MM.1S (cell line): ENCODE measurements at regions not wholly inside any gene's neighbourhood (a gene's known extent, or its start where the extent isn't known, plus 50 kb on each side); places are given as distances from the start of the nearest gene placed in this dataset.

Source experiments
- DNase-seq: peaks from one replicate; pipeline ENCODE4 v3.0.0-alpha.2; 2015
- H2AFZ ChIP-seq: fragments of 300-600 bp; sonication (generic); 2 replicates; pipeline ENCODE4 v1.6.0; 2016; ENCODE audit warnings: antibody characterized with exemption, low read length
- H3F3A ChIP-seq: fragments of 300-600 bp; sonication (generic); 2 replicates; pipeline ENCODE4 v1.6.1; 2016; ENCODE audit warnings: mild to moderate bottlenecking, antibody characterized with exemption, low read length, moderate library complexity, mixed read lengths; ENCODE audit not compliant: insufficient read depth
- H3K27ac ChIP-seq: fragments of 300-600 bp; sonication (generic); 2 replicates; pipeline ENCODE4 v1.5.1; 2016; ENCODE audit warnings: mild to moderate bottlenecking, low read length
- H3K27me3 ChIP-seq: fragments of 300-600 bp; sonication (generic); replicated peaks from 2 replicates; pipeline ENCODE4 v1.6.0; 2016; ENCODE audit warnings: low read length; ENCODE audit not compliant: insufficient read depth
- H3K36me3 ChIP-seq: fragments of 300-600 bp; sonication (generic); replicated peaks from 2 replicates; pipeline ENCODE4 v1.6.1; 2016; ENCODE audit warnings: mild to moderate bottlenecking, low read length, mixed read lengths; ENCODE audit not compliant: insufficient read depth
- H3K4me1 ChIP-seq: fragments of 300-600 bp; sonication (generic); 2 replicates; pipeline ENCODE4 v1.6.1; 2016; ENCODE audit warnings: low read length, mixed read lengths
- H3K4me2 ChIP-seq: fragments of 300-600 bp; sonication (generic); 2 replicates; pipeline ENCODE4 v1.6.0; 2016; ENCODE audit warnings: low read depth, low read length
- H3K4me3 ChIP-seq: fragments of 300-600 bp; sonication (generic); 2 replicates; pipeline ENCODE4 v1.5.1; 2016; ENCODE audit warnings: low read length, mixed read lengths
- H3K79me2 ChIP-seq: fragments of 300-600 bp; sonication (generic); 2 replicates; pipeline ENCODE4 v1.6.1; 2016; ENCODE audit warnings: mixed run types, low read length, mixed read lengths
- H3K9ac ChIP-seq: fragments of 300-600 bp; sonication (generic); 2 replicates; pipeline ENCODE4 v1.6.1; 2016; ENCODE audit warnings: low read length, mixed read lengths
- H3K9me2 ChIP-seq: fragments of 300-600 bp; sonication (generic); replicated peaks from 2 replicates; pipeline ENCODE4 v1.6.1; 2016; ENCODE audit warnings: mild to moderate bottlenecking, low read length, mixed read lengths; ENCODE audit not compliant: insufficient read depth
- H3K9me3 ChIP-seq: fragments of 300-600 bp; sonication (generic); replicated peaks from 2 replicates; pipeline ENCODE4 v1.6.1; 2016; ENCODE audit warnings: mild to moderate bottlenecking, low read length, mixed read lengths; ENCODE audit not compliant: insufficient read depth
- H4K20me1 ChIP-seq: fragments of 300-600 bp; sonication (generic); 2 replicates; pipeline ENCODE4 v1.6.1; 2016; ENCODE audit warnings: mild to moderate bottlenecking, low read length, moderate library complexity, mixed read lengths; ENCODE audit not compliant: insufficient read depth
- EZH2 ChIP-seq: fragments of 300-600 bp; sonication (generic); optimal IDR thresholded peaks from 2 replicates; pipeline ENCODE3; 2017; ENCODE audit warnings: low read depth, mild to moderate bottlenecking, antibody characterized with exemption, low read length, mixed read lengths
- EZH2phosphoT487 ChIP-seq: fragments of 300-600 bp; sonication (generic); IDR thresholded peaks from 2 replicates; pipeline ENCODE4 v1.6.1; 2018; ENCODE audit warnings: antibody characterized with exemption, low read length
- TF ChIP-seq, protein P1 (sequence below): fragments of 300-600 bp; sonication (generic); IDR thresholded peaks from 2 replicates; pipeline ENCODE4 v1.5.1; 2016; ENCODE audit warnings: antibody characterized with exemption, low read length, mixed read lengths

DNA sequence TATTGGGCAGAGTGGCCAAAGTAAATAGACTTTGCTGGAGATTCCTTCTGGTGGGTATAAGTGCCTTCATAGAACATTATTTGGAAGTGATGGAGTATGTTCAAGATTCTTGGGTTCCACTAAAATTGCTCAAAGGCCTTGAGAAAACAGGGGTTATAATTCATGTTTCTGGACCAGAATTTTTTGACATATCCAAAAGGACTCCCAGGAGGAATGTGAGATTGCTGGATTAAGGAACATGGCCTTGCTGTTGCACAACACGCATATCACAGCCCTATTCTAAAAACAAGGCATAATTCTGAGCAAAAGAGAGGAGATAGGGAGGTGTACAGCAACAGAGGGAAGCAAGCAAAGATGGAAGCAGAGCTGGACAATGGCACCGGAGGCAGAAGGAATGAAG, 111.7 kb upstream of the TNP1 start:
- Histone ChIP-seq H3K4me3 (no peak overlapping the region), H2AFZ (no peak overlapping the region), H3K9me2 (no peaks in the 10 kb centered on the region), H3F3A (no peaks in the 10 kb centered on the region), H3K9ac (no peak overlapping the region), H4K20me1 (no peaks in the 10 kb centered on the region), H3K36me3 (no peaks in the 10 kb centered on the region), H3K27ac (no peak overlapping the region), H3K9me3 (no peaks in the 10 kb centered on the region), H3K4me1 (no peaks in the 10 kb centered on the region), H3K4me2 (no peak overlapping the region), H3K79me2 (no peaks in the 10 kb centered on the region), H3K27me3 (no peaks in the 10 kb centered on the region)
- no peak for DNase-seq
- TF ChIP-seq EZH2phosphoT487, result no peak
- no peak for TF ChIP-seq EZH2
- TF ChIP-seq, protein P1, sequence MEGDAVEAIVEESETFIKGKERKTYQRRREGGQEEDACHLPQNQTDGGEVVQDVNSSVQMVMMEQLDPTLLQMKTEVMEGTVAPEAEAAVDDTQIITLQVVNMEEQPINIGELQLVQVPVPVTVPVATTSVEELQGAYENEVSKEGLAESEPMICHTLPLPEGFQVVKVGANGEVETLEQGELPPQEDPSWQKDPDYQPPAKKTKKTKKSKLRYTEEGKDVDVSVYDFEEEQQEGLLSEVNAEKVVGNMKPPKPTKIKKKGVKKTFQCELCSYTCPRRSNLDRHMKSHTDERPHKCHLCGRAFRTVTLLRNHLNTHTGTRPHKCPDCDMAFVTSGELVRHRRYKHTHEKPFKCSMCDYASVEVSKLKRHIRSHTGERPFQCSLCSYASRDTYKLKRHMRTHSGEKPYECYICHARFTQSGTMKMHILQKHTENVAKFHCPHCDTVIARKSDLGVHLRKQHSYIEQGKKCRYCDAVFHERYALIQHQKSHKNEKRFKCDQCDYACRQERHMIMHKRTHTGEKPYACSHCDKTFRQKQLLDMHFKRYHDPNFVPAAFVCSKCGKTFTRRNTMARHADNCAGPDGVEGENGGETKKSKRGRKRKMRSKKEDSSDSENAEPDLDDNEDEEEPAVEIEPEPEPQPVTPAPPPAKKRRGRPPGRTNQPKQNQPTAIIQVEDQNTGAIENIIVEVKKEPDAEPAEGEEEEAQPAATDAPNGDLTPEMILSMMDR, result no peak

DNA sequence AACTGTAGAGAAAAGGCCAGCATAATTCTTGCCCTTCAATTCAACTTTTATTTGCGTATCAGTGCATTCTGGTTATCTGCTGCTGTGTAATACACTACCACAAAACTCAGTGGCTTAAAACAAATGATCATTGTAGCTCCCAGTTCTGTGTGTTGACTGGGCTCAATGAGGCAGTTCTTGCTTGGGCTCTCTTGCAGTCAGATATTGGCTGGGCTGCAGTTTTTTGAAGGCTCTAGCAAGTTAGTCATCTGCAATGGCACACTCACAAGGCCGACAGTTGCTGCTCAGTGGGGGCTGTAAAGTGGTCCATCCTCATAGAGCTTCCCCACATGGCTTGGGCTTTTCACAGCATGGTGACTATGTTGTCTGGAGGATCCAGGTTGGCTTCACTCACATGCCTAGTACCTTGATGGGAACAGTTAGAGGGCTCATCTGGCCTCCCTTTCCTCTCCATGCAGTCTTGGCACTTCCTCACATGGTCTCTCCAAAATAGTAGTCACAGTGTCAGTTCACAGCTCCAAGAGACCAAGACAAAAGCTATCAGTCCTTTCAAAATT, 110.6 kb upstream of the TNP1 start:
- no peaks in the 10 kb centered on the region for H3K36me3 ChIP-seq
- no peak overlapping the region for H3K4me3 ChIP-seq
- no peaks in the 10 kb centered on the region for H3K4me1 ChIP-seq
- no peaks in the 10 kb centered on the region for H3K27me3 ChIP-seq
- no peaks in the 10 kb centered on the region for H3F3A ChIP-seq
- H3K9me3 ChIP-seq, result no peaks in the 10 kb centered on the region
- H4K20me1 ChIP-seq, result no peaks in the 10 kb centered on the region
- no peak overlapping the region for H3K27ac ChIP-seq
- H2AFZ ChIP-seq, result no peak overlapping the region
- DNase-seq, result no peak
- no peaks in the 10 kb centered on the region for H3K9me2 ChIP-seq
- no peak overlapping the region for H3K4me2 ChIP-seq
- no peak overlapping the region for H3K9ac ChIP-seq
- TF ChIP-seq EZH2, result no peak
- TF ChIP-seq EZH2phosphoT487, result no peak
- TF ChIP-seq, protein P1, result no peak
- no peaks in the 10 kb centered on the region for H3K79me2 ChIP-seq

DNA sequence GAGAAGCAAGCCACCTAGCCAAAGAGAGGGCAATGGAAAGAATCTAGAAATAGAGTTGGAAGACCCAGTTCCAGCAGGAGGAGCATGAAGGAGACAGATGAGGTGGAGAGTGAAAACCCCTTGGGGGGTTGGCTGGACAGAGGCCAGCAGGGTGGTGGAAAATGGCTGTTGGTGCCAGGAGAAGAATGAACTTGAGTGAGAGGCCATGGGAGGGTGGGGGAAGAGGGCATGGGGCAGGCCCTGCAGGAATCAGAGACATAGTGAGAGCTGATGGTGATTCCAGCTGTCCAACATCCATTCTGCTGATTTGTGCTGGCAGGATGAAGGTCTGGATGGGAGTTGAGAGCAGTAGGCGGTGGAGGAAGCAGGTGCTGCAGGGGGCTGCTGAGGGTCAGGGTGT, 108.0 kb upstream of the TNP1 start:
- no peaks in the 10 kb centered on the region for H3K79me2 ChIP-seq
- no peak overlapping the region for H3K4me3 ChIP-seq
- no peak overlapping the region for H2AFZ ChIP-seq
- H3K9me3 ChIP-seq, result no peaks in the 10 kb centered on the region
- no peak overlapping the region for H3K4me2 ChIP-seq
- no peak overlapping the region for H3K9ac ChIP-seq
- no peaks in the 10 kb centered on the region for H3F3A ChIP-seq
- no peaks in the 10 kb centered on the region for H4K20me1 ChIP-seq
- no peaks in the 10 kb centered on the region for H3K36me3 ChIP-seq
- H3K27me3 ChIP-seq, result no peaks in the 10 kb centered on the region
- TF ChIP-seq EZH2 (no peak), EZH2phosphoT487 (no peak)
- TF ChIP-seq, protein P1, result no peak
- no peaks in the 10 kb centered on the region for H3K4me1 ChIP-seq
- DNase-seq, result no peak
- no peak overlapping the region for H3K27ac ChIP-seq
- no peaks in the 10 kb centered on the region for H3K9me2 ChIP-seq
